PFSK-1 (cell line): ENCODE measurements at regions not wholly inside any gene's neighbourhood (a gene's known extent, or its start where the extent isn't known, plus 50 kb on each side); places are given as distances from the start of the nearest gene placed in this dataset.

Experiments used
- POLR2AphosphoS5 ChIP-seq: IDR thresholded peaks from 2 replicates; pipeline ENCODE4 v1.6.1; 2012; ENCODE audit warnings: low read depth, mild to moderate bottlenecking, control low read depth, low read length, moderate library complexity
- SIN3A ChIP-seq: IDR thresholded peaks from 2 replicates; pipeline ENCODE4 v1.6.1; 2012; ENCODE audit warnings: mild to moderate bottlenecking, low read length, moderate library complexity, borderline replicate concordance; ENCODE audit not compliant: insufficient read depth
- TF ChIP-seq, protein P1 (sequence below), 2 experiments: IDR thresholded peaks; 2 replicates each; pipeline versions ENCODE4 v1.6.1 to v1.8.0; 2011 to 2012; ENCODE audit warnings: low read depth in 2 of 2, low read length in 2 of 2, control low read depth in 1 of 2, inconsistent platforms in 1 of 2, mild to moderate bottlenecking in 1 of 2, moderate library complexity in 1 of 2; ENCODE audit not compliant: insufficient read depth in 1 of 2

DNA sequence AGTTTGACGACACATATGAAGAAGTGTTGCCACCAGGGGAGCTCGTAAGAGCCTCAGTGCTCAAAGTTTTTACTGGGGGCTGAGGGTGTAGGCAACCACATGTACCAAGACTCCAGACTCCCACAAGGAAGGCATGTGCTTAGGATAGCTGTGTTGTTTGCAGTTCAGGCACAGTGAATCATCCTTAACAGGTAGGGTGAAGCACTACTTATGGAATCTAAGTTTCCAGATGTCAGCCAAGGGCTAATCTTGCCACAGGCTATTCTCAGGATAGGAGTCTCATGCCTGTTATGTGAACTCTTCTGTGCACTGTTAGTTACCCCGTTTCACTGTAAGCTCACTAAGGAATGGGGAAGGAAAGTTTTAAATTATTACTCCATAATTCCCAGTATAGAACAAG is 202.6 kb downstream of the TMA16 start:
- TF ChIP-seq, protein P1, sequence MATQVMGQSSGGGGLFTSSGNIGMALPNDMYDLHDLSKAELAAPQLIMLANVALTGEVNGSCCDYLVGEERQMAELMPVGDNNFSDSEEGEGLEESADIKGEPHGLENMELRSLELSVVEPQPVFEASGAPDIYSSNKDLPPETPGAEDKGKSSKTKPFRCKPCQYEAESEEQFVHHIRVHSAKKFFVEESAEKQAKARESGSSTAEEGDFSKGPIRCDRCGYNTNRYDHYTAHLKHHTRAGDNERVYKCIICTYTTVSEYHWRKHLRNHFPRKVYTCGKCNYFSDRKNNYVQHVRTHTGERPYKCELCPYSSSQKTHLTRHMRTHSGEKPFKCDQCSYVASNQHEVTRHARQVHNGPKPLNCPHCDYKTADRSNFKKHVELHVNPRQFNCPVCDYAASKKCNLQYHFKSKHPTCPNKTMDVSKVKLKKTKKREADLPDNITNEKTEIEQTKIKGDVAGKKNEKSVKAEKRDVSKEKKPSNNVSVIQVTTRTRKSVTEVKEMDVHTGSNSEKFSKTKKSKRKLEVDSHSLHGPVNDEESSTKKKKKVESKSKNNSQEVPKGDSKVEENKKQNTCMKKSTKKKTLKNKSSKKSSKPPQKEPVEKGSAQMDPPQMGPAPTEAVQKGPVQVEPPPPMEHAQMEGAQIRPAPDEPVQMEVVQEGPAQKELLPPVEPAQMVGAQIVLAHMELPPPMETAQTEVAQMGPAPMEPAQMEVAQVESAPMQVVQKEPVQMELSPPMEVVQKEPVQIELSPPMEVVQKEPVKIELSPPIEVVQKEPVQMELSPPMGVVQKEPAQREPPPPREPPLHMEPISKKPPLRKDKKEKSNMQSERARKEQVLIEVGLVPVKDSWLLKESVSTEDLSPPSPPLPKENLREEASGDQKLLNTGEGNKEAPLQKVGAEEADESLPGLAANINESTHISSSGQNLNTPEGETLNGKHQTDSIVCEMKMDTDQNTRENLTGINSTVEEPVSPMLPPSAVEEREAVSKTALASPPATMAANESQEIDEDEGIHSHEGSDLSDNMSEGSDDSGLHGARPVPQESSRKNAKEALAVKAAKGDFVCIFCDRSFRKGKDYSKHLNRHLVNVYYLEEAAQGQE (IDR thresholded peaks at IDR 0.05; ENCODE audit: insufficient read depth in 1 of 2, low read depth in 2 of 2, low read length in 2 of 2), result no peak
- TF ChIP-seq POLR2AphosphoS5 (no peak), SIN3A (no peak)
